OCI-LY7 (cell line): ENCODE measurements at regions not wholly inside any gene's neighbourhood (a gene's known extent, or its start where the extent isn't known, plus 50 kb on each side); places are given as distances from the start of the nearest gene placed in this dataset.

Experiments
- BruUV-seq: library from RNA; stranded (reverse); fragments of 400-500 nt; replicated peaks from 2 replicates; lab custom pipeline; 2021; lab: Mats Ljungman, UMichigan
- CTCF ChIA-PET: fragments of 300-600 bp; sonication (Branson Sonifier 250); formaldehyde crosslinking; loops from one replicate; lab custom pipeline; 2022; ENCODE audit warnings: antibody characterized with exemption; ENCODE audit not compliant: unreplicated experiment; lab: Charles Lee
- POLR2A ChIA-PET: fragments of 300-600 bp; sonication (Branson Sonifier 250); formaldehyde crosslinking; loops from one replicate; lab custom pipeline; 2022; ENCODE audit warnings: antibody characterized with exemption; lab: Charles Lee
- DNase-seq: peaks from one replicate; pipeline ENCODE4 v3.0.0-alpha.2; 2015; ENCODE audit warnings: low spot score
- H2AFZ ChIP-seq: fragments of 200-600 bp; sonication (generic), shearing (Covaris generic); 2 replicates; pipeline ENCODE4 v1.6.1; 2014; ENCODE audit warnings: mild to moderate bottlenecking, antibody characterized with exemption, low read length, moderate library complexity
- H3K27ac ChIP-seq: fragments of 200-600 bp; sonication (generic); 2 replicates; pipeline ENCODE4 v1.5.1; 2014; ENCODE audit warnings: mixed run types, low read depth, mild to moderate bottlenecking, moderate library complexity, low read length, inconsistent platforms; ENCODE audit not compliant: poor library complexity, severe bottlenecking
- H3K36me3 ChIP-seq: fragments of 200-600 bp; sonication (generic); 2 replicates; pipeline ENCODE4 v1.6.1; 2014; ENCODE audit warnings: mild to moderate bottlenecking, antibody characterized with exemption, low read length, moderate library complexity, mixed read lengths; ENCODE audit not compliant: insufficient read depth
- H3K4me1 ChIP-seq: fragments of 200-600 bp; sonication (generic); 2 replicates; pipeline ENCODE4 v1.5.1; 2014; ENCODE audit warnings: mild to moderate bottlenecking, low read length; ENCODE audit not compliant: insufficient read depth, poor library complexity, severe bottlenecking
- H3K4me2 ChIP-seq: fragments of 200-600 bp; sonication (generic); 2 replicates; pipeline ENCODE4 v1.6.1; 2014; ENCODE audit warnings: mild to moderate bottlenecking, low read length
- H3K4me3 ChIP-seq: fragments of 200-600 bp; sonication (generic); 2 replicates; pipeline ENCODE4 v1.5.1; 2014; ENCODE audit warnings: mild to moderate bottlenecking, low read depth, low read length; ENCODE audit not compliant: poor library complexity, severe bottlenecking
- H3K79me2 ChIP-seq: fragments of 200-600 bp; sonication (generic); 2 replicates; pipeline ENCODE4 v1.6.1; 2016; ENCODE audit warnings: low read depth, mild to moderate bottlenecking, low read length, moderate library complexity, mixed read lengths; ENCODE audit not compliant: insufficient read depth
- H3K9me2 ChIP-seq: fragments of 200-600 bp; sonication (generic); 2 replicates; pipeline ENCODE4 v1.6.1; 2016; ENCODE audit warnings: mild to moderate bottlenecking, low read length, mixed read lengths; ENCODE audit not compliant: insufficient read depth
- H3K9me3 ChIP-seq: fragments of 200-600 bp; sonication (generic); 2 replicates; pipeline ENCODE4 v1.6.1; 2014; ENCODE audit warnings: mild to moderate bottlenecking, mixed run types, low read length, mixed read lengths
- H4K20me1 ChIP-seq: fragments of 200-600 bp; sonication (generic); 2 replicates; pipeline ENCODE4 v1.6.1; 2014; ENCODE audit warnings: mild to moderate bottlenecking, antibody characterized with exemption, low read length, moderate library complexity, mixed read lengths; ENCODE audit not compliant: insufficient read depth
- EZH2phosphoT487 ChIP-seq: fragments of 200-600 bp; sonication (generic); IDR thresholded peaks from 2 replicates; pipeline ENCODE4 v1.6.1; 2018; ENCODE audit warnings: low read depth, borderline replicate concordance, mild to moderate bottlenecking, mixed run types, antibody characterized with exemption, low read length, moderate library complexity, mixed read lengths
- intact Hi-C: fragments of 100-400 bp; cut with micrococcal nuclease; formaldehyde crosslinking; loops from one replicate; pipeline ENCODE4 v1.10.0; 2022; ENCODE audit not compliant: unreplicated experiment
- TF ChIP-seq, protein P1 (sequence below): fragments of 200-600 bp; sonication (generic); conservative IDR thresholded peaks from 2 replicates; pipeline ENCODE4 v1.5.1; 2014; ENCODE audit warnings: mild to moderate bottlenecking, antibody characterized with exemption, low read length, moderate library complexity, mixed read lengths

DNA sequence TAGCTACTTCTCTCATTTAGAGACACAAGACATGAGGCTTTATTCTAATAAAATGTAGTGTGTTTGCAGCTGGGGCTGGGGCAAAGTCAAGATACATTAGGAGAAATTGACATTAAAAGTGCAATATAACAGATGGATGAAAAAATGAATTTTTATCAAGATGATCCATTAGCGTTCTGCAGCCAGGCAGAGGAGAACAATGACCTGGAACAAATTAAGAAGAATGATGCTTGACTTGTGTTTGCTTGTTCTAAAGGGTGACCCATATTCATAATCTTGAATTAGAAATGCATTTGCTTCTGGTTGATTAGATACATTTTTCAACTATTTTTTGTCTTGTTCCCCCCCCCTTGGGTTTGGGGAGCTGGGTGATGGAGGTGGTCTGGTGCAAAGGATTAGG, 439.5 kb upstream of the BOD1L1 start:
- Histone ChIP-seq H3K79me2 (no peaks in the 10 kb centered on the region), H3K4me2 (no peak overlapping the region), H4K20me1 (no peaks in the 10 kb centered on the region), H3K4me1 (no peaks in the 10 kb centered on the region), H3K36me3 (no peaks in the 10 kb centered on the region), H3K9me3 (no peaks in the 10 kb centered on the region), H2AFZ (no peak overlapping the region), H3K4me3 (no peak overlapping the region), H3K27ac (no peak overlapping the region), H3K9me2 (no peaks in the 10 kb centered on the region)
- POLR2A ChIA-PET, result no interaction called here
- CTCF ChIA-PET, result no interaction called here
- BruUV-seq, result no TSS peak
- intact Hi-C loops, result no loop called here
- no peak for DNase-seq
- TF ChIP-seq, protein P1, sequence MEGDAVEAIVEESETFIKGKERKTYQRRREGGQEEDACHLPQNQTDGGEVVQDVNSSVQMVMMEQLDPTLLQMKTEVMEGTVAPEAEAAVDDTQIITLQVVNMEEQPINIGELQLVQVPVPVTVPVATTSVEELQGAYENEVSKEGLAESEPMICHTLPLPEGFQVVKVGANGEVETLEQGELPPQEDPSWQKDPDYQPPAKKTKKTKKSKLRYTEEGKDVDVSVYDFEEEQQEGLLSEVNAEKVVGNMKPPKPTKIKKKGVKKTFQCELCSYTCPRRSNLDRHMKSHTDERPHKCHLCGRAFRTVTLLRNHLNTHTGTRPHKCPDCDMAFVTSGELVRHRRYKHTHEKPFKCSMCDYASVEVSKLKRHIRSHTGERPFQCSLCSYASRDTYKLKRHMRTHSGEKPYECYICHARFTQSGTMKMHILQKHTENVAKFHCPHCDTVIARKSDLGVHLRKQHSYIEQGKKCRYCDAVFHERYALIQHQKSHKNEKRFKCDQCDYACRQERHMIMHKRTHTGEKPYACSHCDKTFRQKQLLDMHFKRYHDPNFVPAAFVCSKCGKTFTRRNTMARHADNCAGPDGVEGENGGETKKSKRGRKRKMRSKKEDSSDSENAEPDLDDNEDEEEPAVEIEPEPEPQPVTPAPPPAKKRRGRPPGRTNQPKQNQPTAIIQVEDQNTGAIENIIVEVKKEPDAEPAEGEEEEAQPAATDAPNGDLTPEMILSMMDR, result no peak
- TF ChIP-seq EZH2phosphoT487, result no peak

GRCh38 chr4:14069886-14070285, 442.4 kb upstream of the BOD1L1 start:
- H3K4me3 ChIP-seq, result no peak overlapping the region
- H3K9me2 ChIP-seq, result no peaks in the 10 kb centered on the region
- POLR2A ChIA-PET, result no interaction called here
- CTCF ChIA-PET, result no interaction called here
- no peak for DNase-seq
- no peak overlapping the region for H2AFZ ChIP-seq
- TF ChIP-seq EZH2phosphoT487, result no peak
- TF ChIP-seq, protein P1, result no peak
- H3K9me3 ChIP-seq, result no peaks in the 10 kb centered on the region
- intact Hi-C loops, result no loop called here
- no TSS peak for BruUV-seq
- no peaks in the 10 kb centered on the region for H3K79me2 ChIP-seq
- no peaks in the 10 kb centered on the region for H3K4me1 ChIP-seq
- no peaks in the 10 kb centered on the region for H3K36me3 ChIP-seq
- H3K4me2 ChIP-seq, result no peak overlapping the region
- H4K20me1 ChIP-seq, result no peaks in the 10 kb centered on the region
- H3K27ac ChIP-seq, result no peak overlapping the region

GRCh38 chr4:14070289-14070880, 442.9 kb upstream of the BOD1L1 start:
- H3K4me3 ChIP-seq, result no peak overlapping the region
- ChIA-PET POLR2A (interaction anchor here (0.6 kb wide), 1 partner anchor 216 kb away, joined by 5 read pairs; no protein-coding TSS in a partner anchor), CTCF (no interaction called here)
- H4K20me1 ChIP-seq, result no peaks in the 10 kb centered on the region
- intact Hi-C loops, result no loop called here
- TF ChIP-seq EZH2phosphoT487, result no peak
- TF ChIP-seq, protein P1, result no peak
- BruUV-seq, result no TSS peak
- H3K79me2 ChIP-seq, result no peaks in the 10 kb centered on the region
- H3K4me1 ChIP-seq, result no peaks in the 10 kb centered on the region
- no peak overlapping the region for H2AFZ ChIP-seq
- H3K9me2 ChIP-seq, result no peaks in the 10 kb centered on the region
- DNase-seq, result no peak
- no peaks in the 10 kb centered on the region for H3K36me3 ChIP-seq
- no peak overlapping the region for H3K27ac ChIP-seq
- no peaks in the 10 kb centered on the region for H3K9me3 ChIP-seq
- H3K4me2 ChIP-seq, result no peak overlapping the region
